ENCODE measurements at regions not wholly inside any gene's neighbourhood (a gene's known extent, or its start where the extent isn't known, plus 50 kb on each side); places are given as distances from the start of the nearest gene placed in this dataset.

DNA sequence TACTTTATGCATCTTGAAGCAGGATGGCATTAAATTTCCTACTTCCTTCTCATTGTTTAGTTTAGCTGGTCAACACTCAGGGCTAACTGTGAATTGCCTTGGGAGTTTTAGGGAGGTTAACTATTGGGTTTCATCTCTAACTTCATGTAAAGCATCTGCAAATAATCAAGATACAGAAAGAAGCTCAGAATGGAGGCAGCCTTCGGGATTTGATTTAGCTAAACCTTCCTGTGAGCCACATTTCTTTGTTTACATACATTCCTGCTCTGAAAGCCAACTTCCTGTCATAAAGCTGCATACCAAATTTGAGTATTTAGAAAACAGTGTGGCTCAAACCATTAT lies 131.7 kb upstream of the PCDH18 start:
- TF ChIP-seq, protein P1, sequence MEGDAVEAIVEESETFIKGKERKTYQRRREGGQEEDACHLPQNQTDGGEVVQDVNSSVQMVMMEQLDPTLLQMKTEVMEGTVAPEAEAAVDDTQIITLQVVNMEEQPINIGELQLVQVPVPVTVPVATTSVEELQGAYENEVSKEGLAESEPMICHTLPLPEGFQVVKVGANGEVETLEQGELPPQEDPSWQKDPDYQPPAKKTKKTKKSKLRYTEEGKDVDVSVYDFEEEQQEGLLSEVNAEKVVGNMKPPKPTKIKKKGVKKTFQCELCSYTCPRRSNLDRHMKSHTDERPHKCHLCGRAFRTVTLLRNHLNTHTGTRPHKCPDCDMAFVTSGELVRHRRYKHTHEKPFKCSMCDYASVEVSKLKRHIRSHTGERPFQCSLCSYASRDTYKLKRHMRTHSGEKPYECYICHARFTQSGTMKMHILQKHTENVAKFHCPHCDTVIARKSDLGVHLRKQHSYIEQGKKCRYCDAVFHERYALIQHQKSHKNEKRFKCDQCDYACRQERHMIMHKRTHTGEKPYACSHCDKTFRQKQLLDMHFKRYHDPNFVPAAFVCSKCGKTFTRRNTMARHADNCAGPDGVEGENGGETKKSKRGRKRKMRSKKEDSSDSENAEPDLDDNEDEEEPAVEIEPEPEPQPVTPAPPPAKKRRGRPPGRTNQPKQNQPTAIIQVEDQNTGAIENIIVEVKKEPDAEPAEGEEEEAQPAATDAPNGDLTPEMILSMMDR (IDR thresholded peaks at IDR 0.05; ENCODE audit: extremely low read depth in 1 of 2, insufficient read depth in 1 of 2, low read depth in 1 of 2, low read length in 2 of 2): no peak
- TF ChIP-seq POLR2AphosphoS5 (IDR thresholded peaks at IDR 0.05; ENCODE audit: insufficient read depth, low read depth, low read length) (no peak), POLR2A (IDR thresholded peaks at IDR 0.05; ENCODE audit: low read depth, low read length) (no peak), EZH2 (IDR thresholded peaks at IDR 0.05; ENCODE audit: borderline replicate concordance, low read depth, low read length, severe bottlenecking) (no peak), MYC (IDR thresholded peaks at IDR 0.05; ENCODE audit: low read depth, low read length) (no peak), GATA2 (IDR thresholded peaks at IDR 0.05; ENCODE audit: insufficient read depth, insufficient read length, low read depth, low read length) (no peak), JUN (IDR thresholded peaks at IDR 0.05; ENCODE audit: borderline replicate concordance, insufficient read depth, insufficient read length, low read depth) (no peak), FOS (IDR thresholded peaks at IDR 0.05; ENCODE audit: borderline replicate concordance, insufficient read depth, low read length) (no peak)
- TF ChIP-seq, protein P2, sequence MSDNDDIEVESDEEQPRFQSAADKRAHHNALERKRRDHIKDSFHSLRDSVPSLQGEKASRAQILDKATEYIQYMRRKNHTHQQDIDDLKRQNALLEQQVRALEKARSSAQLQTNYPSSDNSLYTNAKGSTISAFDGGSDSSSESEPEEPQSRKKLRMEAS (IDR thresholded peaks at IDR 0.05; ENCODE audit: insufficient read depth, insufficient read length): no peak

Data from endothelial cell of umbilical vein (primary cell).